GM21447 (cell line): ENCODE measurements at regions not wholly inside any gene's neighbourhood (a gene's known extent, or its start where the extent isn't known, plus 50 kb on each side); places are given as distances from the start of the nearest gene placed in this dataset.
"Not testable (repeated sequence)": the region's sequence is repeated elsewhere in the genome, so short reads cannot be mapped to it uniquely, and the experiment has no call there.

ENCODE experiments used
- ATAC-seq: cut with Tn5 transposase; IDR thresholded peaks from one replicate; pipeline ENCODE4 v1.9.1; 2021; ENCODE audit not compliant: unreplicated experiment

DNA sequence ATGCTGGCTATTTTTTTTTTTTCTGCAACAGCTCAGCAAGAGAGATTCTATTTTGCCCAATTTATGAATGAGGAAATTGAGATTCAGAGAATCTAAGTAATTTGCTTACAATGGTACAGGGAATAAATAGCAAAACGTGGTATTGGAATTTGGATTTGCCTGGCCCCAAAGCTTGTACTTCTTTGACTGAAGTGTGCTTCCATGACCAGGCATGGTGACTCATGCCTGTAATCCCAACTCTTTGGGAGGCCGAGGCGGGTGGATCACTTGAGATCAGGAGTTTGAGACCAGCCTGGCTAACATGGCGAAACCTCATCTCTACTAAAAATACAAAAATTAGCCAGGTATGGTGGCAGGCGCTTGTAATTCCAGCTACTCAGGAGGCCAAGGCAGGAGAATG is 591.1 kb downstream of the CSNK1G3 start:
- ATAC-seq = not testable (repeated sequence)

DNA sequence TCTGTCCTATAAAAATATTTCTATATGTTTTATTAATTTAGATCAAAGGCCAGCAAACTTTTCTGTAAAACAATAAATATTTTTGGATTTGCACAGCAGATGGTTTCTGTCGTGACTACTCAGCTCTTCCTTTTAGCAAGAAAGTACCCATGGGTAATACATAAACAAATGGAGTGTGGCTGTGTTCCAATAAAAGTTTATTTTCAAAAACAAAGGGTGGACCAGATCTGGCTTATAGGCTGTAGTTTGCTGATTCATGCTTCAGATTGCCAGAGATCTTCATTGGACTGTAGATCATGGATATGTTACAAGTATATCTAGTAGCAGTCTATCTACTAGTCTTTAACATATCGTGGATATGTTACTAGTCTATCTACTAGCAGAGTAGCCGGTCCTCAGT is 590.5 kb downstream of the CSNK1G3 start:
- ATAC-seq = no peak

DNA sequence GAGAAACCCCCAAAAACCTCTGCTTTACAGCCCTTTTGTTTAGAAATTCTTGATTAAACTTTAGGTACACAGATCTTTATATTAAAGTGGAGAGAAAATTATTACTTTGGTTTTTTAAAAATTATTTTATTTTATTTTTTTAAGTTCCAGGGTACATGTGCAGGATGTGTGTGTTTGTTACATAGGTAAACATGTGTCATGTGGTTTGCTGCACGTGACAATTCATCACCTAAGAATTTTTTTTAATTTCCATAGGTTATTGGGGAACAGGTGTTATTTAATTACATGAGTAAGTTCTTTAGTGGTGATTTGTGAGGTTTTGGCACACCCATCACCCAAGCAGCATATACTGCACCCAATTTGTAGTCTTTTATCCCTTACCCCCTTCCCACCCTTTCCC is 581.7 kb downstream of the CSNK1G3 start:
- ATAC-seq = no peak

DNA sequence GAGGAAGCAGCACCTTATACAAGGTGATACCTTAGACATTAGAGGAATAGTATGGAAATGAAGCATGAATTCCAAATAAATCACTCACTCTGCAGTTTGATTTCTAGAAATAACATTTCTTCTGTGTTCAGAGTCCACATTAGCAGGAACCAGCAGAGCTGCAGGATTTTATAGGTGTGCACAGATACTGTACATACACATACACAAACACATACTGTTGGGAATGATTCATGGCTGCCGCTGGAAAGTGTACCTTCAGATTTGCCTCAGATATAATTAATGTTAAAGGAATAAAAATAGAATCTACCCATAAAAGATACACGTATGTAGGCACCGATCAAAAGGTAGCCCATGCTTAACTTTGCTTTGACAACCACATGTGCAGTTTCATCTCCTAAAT is 578.1 kb downstream of the CSNK1G3 start:
- ATAC-seq = no peak

DNA sequence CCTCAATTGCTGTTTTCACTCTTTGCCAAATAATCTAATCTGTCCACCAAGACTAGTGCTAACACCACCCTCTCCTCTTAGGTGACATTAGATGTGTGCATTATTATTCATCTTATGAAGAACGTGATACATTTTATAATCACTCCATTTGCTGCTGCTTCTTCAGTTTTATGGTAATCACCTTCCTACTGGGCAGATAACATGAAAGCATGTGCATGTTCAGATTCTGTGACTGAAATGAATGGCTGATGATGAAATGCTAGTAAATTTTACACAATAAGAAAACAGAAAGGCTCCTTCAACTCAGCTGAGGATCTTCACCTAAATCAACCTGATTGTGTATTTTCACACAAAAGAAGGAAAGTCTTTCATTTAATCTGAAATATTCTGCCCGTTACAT is 577.6 kb downstream of the CSNK1G3 start:
- no peak for ATAC-seq

DNA sequence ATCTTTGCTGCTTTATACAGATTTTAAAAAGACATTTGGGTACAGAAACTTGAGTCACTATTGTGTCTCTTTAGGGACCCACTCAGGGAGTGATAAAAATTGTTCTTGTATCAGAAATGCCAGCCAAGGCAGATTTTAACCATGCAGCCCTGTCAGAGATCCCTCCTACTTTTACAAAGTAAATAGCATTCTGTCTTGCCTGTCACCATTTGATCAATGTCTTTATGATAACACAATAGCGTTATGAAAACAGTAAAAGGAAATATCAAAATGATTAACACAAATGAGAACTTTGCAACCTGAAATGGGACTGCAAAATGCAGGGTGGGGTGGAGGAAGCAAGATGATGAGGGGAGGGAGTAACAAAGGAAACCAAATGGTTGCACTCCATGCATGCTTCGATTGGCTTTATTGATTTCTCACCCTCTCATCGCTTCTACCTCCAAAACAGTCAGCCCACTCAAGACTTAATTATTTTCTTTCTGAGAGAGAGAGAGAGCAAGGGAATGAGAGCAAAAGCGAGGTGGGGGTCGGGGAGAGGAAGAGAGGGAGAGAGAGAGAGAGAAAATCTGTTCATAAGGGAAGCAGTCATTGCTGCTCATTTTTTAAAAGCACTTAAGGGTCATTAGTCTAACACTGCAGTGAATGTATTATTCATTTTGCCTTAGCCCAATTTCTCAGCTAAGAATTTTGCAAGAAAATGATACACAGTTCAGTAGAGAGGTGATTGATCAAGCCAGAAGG is 576.5 kb downstream of the CSNK1G3 start:
- ATAC-seq = no peak

DNA sequence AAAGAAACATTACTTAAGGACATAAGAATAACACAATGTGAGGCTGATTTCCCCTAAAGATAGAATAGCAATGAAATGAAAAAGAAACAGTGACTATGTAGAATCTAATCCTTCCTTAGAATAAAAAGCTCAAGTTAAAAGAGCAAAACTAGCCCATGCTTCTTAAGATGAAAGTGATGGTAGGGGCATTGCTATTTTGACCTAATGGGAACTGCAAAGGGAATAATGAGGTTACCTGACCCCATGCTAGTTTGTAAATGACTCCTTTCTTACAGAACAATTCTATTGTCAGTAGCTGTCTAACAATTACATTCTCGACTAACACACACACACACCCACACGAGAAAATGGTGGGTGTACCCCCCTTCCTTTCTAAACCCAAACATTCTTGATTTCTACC is 575.8 kb downstream of the CSNK1G3 start:
- no peak for ATAC-seq

DNA sequence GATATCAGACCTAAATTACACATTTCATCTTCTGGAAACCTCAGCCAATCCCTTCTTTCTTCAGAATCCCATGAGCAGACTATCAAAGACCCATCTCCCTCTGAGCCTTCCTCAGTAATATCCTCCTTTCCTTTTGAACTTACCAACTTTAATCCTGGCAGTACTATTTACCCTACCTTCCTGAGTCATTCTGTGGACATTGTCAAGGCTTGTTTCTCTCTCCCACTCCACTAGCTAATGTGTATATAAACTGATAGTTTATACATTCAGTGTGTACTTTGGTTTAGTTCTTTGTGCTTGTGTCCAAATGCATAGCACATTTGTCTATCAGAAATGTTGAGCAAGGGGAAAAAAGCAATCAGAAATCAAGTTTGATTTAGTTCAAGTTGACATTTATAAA is 568.3 kb downstream of the CSNK1G3 start:
- no peak for ATAC-seq

DNA sequence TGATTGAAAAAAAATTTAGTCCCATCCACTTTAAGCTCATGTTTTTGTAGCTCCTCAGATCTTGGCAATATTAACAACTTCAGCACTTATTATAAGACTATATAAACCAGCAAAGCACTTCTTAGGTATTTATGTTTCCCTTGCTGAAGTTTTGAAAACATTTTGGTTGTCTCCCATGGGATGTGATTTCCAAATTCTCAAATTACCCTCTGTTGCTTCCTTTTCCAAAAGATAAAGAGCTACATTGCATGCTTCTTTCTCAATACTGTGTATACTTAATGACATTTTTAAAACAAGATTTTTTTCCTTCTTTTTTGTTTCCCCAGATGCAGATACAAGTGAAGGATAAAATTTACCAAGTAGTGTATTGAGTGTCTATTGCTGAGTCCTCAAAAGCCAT is 567.1 kb downstream of the CSNK1G3 start:
- ATAC-seq = no peak

DNA sequence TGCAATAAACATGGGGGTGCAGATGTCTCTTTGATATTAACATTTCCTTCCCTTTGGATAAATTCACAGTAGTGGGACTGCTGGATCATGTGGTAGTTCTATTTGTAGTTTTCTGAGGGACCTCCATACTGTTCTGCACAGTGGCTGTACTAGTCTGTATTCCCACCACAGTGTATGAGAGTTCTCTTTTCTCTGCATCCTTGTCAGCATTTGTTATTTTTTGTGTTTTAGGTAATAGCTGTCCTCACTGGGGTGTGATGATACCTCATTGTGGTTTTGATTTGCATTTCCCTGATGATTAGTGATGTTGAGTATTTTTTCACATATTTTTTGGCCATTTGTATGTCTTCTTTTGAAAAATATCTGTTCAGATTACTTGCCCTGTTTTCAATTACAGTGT is 562.5 kb downstream of the CSNK1G3 start:
- ATAC-seq = no peak

DNA sequence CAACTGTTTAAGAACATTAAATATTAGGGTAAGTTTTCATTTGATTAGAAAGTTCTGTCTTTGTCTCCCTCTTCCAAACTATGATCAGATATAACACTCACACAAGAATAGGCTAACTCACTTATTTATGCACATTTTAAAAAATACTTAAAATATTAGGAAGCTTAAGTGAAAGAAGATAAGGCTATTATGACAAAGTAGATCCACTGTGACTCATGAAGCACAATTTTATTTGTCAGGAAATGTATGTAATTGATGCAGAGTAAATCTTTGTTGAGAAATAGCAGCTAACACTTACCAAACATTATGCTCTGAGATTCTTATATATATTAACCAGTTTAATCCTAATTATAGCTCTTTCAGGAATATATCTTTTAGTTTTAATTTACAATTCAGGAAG is 560.6 kb downstream of the CSNK1G3 start:
- no peak for ATAC-seq

DNA sequence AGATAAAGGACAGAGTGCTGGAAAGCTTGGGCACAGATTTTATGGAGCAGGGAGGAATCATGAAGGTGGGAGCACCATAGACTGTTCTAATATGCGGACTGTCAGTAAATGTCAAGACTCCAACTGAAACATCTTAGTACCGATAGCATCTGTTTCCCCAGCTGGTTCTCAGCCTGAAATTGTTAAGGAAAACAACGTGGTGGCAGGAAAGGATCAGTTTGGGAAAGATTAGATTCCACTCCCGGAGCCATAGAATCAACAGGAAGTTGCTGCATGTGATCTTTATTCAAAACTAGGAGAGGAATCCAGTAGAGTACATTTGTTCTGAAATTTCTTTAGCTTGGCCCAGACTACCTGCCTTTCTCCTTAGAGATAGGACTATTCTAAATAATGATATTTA is 559.1 kb downstream of the CSNK1G3 start:
- ATAC-seq = no peak

DNA sequence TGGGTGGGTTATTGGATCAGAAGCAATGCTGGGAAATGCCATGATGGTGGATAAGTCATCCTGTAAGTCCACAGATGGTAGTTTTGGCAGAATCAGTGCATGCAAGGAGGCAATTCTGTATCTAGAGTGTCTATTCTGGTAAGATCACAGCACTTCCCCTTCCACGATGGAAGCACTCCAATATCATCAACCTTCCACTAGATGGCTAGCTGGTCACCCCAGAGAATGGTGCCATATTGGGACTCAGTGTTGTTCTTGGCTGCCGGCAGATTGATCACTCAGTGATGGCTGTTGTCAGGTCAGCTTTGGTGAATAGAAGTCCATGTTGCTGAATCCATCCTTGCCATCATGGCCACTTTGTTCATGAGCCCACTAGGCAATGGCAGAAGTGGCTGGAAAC is 553.5 kb downstream of the CSNK1G3 start:
- no peak for ATAC-seq

DNA sequence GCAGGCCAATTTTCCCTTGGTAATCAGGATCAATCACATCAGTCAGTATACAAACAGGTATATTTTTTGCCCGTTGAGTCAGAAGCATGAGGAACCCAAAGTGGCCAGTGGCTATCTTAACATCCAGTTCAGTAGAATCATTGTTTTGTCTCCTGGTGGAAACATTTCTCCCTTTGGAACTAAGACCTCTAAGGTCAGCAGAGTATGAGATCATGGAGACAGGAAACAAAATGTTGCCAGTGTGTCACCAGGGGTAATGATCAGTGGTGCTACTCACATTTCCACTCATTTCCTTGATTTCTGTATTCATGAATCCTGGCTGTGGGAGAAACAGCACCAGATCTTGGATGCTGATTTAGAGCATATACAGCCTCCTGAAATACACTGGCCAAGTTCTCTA is 553.0 kb downstream of the CSNK1G3 start:
- no peak for ATAC-seq

DNA sequence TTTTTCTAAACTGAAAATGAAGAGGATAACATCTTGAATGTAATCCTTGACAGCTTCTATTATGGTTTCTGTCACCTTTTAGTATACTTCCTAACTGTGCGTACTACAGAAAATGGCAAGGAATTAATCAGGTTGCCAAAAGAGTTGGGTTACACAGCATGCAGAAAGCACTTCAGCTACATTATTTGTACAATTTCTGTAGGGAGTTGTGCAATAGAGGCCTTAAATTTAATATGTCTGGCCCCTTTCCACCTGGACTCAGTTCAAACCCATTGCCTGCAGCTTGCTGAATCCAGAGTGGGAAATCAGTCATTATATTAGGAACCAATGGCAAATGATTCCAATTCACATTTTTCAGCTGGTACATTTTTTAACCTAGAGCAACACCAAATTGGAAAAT is 549.7 kb downstream of the CSNK1G3 start:
- no peak for ATAC-seq

DNA sequence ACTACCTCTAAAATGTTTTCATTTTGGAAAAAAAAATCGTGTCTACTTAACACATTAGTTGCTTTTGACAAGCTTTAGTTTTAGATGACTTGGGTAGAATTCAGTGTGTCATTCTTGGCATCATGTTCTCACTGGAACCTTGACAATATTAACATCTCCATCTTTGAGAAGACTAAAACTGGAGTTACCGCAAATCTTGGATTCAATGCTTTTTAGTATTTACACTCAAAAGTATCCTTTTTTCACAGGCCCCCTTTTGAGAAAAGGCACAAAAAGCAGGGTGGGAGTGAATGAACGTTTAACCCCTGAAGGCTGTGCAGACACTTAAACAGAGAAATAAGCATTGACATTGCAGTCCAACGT is 549.1 kb downstream of the CSNK1G3 start:
- no peak for ATAC-seq

DNA sequence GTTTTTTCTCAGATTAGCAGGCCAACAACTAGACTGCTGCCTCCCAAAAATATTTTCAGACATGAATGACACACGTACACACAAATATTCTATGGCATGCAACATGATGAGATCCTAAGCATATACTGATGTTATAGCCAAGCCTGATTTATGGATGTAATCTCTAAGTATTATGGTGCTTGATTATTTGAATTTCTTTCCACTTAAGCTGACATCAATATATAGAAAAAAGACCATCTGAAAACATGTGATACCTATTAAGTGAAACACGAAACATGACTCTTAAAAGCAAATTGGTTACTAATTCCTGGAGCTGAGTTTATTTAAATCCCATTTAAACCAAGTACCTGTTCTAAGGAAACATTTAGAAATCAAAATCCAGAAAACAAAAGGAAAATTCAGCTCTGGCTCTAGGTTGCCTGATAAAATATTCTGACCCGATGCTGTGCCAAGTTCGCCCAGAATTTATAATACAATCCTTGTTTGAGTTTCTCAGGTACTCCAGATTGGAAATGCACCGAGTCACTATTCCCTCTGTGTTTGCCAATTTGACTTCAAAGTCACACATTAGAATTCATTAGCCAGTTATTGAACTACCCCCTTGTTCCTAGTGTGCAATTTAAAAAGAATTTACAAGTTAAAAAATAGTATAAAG is 548.6 kb downstream of the CSNK1G3 start:
- no peak for ATAC-seq

DNA sequence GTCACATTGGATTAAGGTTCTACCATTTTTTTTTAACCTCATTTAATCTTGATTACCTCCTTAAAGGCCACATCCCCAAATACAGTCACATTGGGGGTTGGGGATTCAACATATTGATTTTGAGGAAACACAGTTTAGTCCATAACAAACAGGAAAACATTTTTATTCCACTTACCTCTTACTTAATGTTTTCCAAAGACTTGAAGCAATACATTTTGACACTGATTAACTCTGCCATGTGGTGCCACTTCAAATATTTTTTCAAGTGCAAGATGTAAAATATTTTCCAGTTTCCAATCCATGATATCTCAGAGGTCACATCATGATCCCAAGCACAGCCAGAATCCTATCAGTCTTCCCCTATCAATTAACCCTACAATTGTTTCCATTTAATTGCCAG is 548.0 kb downstream of the CSNK1G3 start:
- no peak for ATAC-seq

DNA sequence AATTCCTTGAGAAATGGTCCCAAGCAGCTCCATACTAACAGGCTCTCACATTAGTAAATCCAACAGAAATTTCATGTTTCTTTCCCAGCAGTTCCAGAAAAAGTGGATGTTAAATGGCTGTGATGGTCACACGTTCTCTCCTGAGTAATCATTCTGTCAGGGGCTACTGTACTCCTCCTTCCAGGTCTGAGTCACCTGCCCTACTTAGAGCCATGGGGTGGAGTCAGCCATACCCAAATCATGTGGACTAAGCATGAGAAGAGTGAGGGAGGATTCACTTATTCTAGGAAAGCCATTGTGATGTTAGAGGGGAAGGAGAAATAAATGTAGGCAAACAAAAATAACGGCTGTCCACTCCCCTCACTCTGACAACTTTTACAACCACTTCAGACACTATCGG is 547.2 kb downstream of the CSNK1G3 start:
- ATAC-seq = no peak

DNA sequence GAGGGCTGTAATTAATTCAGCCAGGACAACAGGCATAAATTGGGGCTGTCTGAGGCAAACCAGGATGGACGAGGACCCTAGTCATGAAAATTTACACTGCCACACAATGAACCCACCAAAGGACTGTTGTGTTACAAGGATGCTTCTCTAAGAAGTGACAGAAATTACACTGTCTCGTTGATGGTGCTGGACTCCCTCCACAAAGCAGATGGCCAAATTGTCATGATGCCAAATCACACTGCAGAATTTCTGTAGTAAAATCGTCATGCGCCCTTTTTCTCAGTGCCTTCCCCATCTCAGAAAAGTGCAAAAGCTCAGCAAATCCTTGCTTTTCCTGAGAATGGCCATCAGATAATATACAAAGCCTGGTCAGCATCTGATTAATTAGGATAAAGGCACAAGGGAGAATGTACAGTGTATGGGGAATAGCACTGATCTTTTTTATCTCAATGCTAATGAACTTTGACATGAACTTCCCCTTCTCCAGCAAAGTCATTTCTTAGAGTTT is 545.8 kb downstream of the CSNK1G3 start:
- no peak for ATAC-seq

DNA sequence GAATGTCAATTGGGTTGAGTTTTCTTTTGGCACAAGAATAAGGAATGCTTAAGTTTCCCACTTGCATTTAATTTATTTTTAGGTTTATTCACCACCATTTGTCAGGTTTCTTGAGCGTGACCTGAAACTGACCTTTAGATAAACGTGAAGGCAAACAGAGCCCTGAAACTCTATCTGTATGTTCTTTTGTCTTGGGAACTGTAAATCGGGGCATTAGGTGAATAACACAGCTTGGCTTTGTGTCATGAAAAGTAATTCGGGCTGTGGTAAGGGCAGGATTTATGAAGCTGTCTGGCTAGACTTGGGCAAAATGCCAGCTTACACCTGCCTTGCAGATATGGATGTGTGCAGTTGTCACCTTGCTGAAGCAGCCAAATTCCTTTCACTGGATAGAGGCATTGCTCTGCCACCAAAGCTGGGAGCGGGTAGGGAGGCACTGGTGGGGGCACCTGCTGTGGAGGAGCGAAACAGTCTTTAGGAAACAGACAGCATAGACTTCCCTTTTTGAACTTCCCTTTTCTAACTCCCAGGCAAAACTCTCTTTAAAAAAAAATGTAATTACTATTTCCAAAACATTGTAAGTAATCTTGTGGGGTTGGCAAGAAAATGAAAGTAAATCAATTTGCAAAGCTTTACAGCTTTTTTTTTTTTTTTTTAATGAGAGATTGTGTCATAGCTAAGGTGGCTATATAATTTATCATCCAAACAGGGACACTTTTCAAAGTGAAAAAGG is 545.2 kb downstream of the CSNK1G3 start:
- peak; percentile 62 for ATAC-seq

DNA sequence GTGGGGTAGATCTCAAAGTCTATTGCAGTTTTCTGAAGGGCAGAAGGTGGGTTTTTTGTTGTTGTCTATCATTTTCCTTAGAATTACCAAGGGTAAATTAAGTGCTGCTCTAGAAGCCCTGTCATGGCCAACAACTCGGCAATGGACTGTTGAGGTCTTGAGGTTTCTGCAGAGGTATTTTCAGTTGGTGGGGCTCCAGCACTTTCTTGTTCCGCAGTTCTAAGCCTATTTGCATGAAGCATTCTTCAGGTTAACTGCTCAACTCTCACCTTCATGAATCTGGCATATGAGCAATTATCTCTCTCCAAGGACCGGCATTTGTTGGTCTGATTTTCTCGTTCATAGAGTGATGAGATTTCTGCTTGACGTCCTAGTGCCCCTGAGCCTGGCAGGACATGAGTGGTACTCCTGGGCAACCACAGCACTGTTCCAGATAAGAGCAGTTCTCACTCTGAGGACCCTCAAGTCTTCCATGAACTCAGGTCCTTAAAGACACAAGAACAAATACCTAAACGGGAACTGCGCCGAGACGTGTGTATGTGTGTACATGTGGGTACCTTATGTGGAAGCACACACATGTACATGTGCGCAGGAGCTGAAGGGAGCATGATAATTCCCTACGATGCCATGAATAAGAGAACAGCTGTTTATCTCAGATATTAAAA is 544.5 kb downstream of the CSNK1G3 start:
- ATAC-seq = peak; percentile 73
